Transverse colon (tissue), 4 donors: ENCODE measurements at regions not wholly inside any gene's neighbourhood (a gene's known extent, or its start where the extent isn't known, plus 50 kb on each side); places are given as distances from the start of the nearest gene placed in this dataset.

Experiments used
- DNase-seq: peaks from one replicate; pipeline ENCODE4 v3.0.0-alpha.2; 2019
- H3K27ac ChIP-seq, 4 donors: fragments of 200-600 bp; sonication (generic); 2 replicates each; pipeline ENCODE4 v1.5.1; 2016 to 2018; ENCODE audit warnings: inconsistent platforms in 4 of 4
- H3K27me3 ChIP-seq: fragments of 200-600 bp; sonication (generic); 2 replicates; pipeline ENCODE4 v1.5.1; 2017; ENCODE audit warnings: inconsistent platforms
- H3K36me3 ChIP-seq, 4 donors: fragments of 200-600 bp; sonication (generic); 2 replicates each; pipeline ENCODE4 v1.5.1; 2017 to 2019; ENCODE audit warnings: inconsistent platforms in 4 of 4
- H3K4me1 ChIP-seq, 4 donors: fragments of 200-600 bp; sonication (generic); 2 replicates each; pipeline ENCODE4 v1.5.1; 2017 to 2020; ENCODE audit warnings: inconsistent platforms in 4 of 4
- H3K4me3 ChIP-seq, 4 donors: fragments of 200-600 bp; sonication (generic); 1 replicate in 1 of 4; 2 replicates in 3 of 4; pipeline versions ENCODE4 v1.5.1 to v1.6.1; 2017 to 2019; ENCODE audit warnings: inconsistent platforms in 4 of 4
- H3K9me3 ChIP-seq, 2 donors: fragments of 200-600 bp; sonication (generic); 2 replicates each; pipeline ENCODE4 v1.5.1; 2017 to 2019; ENCODE audit warnings: inconsistent platforms in 2 of 2
- CTCF ChIP-seq, 5 experiments: fragments of 200-600 bp in 3 of 5; fragments of 450-650 bp in 2 of 5; sonication (generic) in 3 of 5; IDR thresholded peaks; 1 replicate in 2 of 5; 2 replicates in 3 of 5; pipeline ENCODE4 v1.5.1; 2016 to 2017; ENCODE audit warnings: antibody characterized with exemption in 5 of 5, inconsistent platforms in 3 of 5, mild to moderate bottlenecking in 2 of 5, moderate library complexity in 1 of 5
- EP300 ChIP-seq: sonication (generic); formaldehyde crosslinking; IDR thresholded peaks from one replicate; pipeline ENCODE4 v1.6.1; 2017; ENCODE audit warnings: antibody characterized with exemption, low read depth
- POLR2A ChIP-seq: fragments of 450-650 bp; IDR thresholded peaks from one replicate; pipeline ENCODE4 v1.6.1; 2016; ENCODE audit warnings: antibody characterized with exemption, mild to moderate bottlenecking, moderate library complexity
- POLR2AphosphoS5 ChIP-seq, 3 donors: sonication (generic); formaldehyde crosslinking; IDR thresholded peaks; one replicate each; pipeline ENCODE4 v1.6.1; 2016; ENCODE audit warnings: antibody characterized with exemption in 3 of 3
- WGBS, 2 donors: methylation state at CpG; one replicate each; pipeline ENCODE4 v1.1.5; 2018; ENCODE audit warnings: low coverage in 1 of 2; 5-methylcytosine and 5-hydroxymethylcytosine counted together
- in situ Hi-C, 4 donors: fragments of 200-750 bp; cut with MboI; loops; one replicate each; pipeline versions ENCODE4 v1.15.0 to v1.15.1; 2017; ENCODE audit warnings: low sequenced_read_pairs in 3 of 4, low pct_ligation_motif_present in 1 of 4, low pct_unique_long_range_greater_than_20kb in 1 of 4
- intact Hi-C: fragments of 100-400 bp; cut with DNase I; formaldehyde crosslinking; loops from one replicate; pipeline ENCODE4 v1.15.1; 2023; ENCODE audit warnings: low total_unique reads

GRCh38 chr5:1961952-1962595 is 79.3 kb upstream of the IRX4 start:
- H3K9me3 ChIP-seq = no peaks in the 10 kb centered on the region
- DNase-seq = no peak
- WGBS, 2 donors = 78 to 80% methylated on average over 12 to 25 of the region's 25 CpGs
- H3K27me3 ChIP-seq = no peaks in the 10 kb centered on the region
- in situ Hi-C loops = no loop called here
- H3K4me3 ChIP-seq = no peak overlapping the region
- intact Hi-C loops = no loop called here
- H3K27ac ChIP-seq = no peak overlapping the region
- no peak for TF ChIP-seq CTCF (IDR thresholded peaks at IDR 0.05)
- no peak for TF ChIP-seq POLR2AphosphoS5 (IDR thresholded peaks at IDR 0.05)
- no peak for TF ChIP-seq EP300
- TF ChIP-seq POLR2A = no peak
- H3K4me1 ChIP-seq = no peaks in the 10 kb centered on the region
- no peaks in the 10 kb centered on the region for H3K36me3 ChIP-seq

- Histone ChIP-seq H3K27me3 (no peaks in the 10 kb centered on the region), H3K4me1 (no peaks in the 10 kb centered on the region), H3K9me3 (no peaks in the 10 kb centered on the region), H3K4me3 (no peak overlapping the region), H3K27ac (no peak overlapping the region), H3K36me3 (no peaks in the 10 kb centered on the region)
- WGBS, 2 donors = 73% methylated on average over 14 of the region's 14 CpGs; no CpG with 5 or more reads in 1 of the 2 donors
- TF ChIP-seq POLR2A = no peak
- no peak for TF ChIP-seq CTCF (IDR thresholded peaks at IDR 0.05)
- TF ChIP-seq EP300 = no peak
- no peak for TF ChIP-seq POLR2AphosphoS5 (IDR thresholded peaks at IDR 0.05)
- intact Hi-C loops = no loop called here
- in situ Hi-C loops = no loop called here
- DNase-seq = no peak
These were observed 78.7 kb upstream of the IRX4 start for GRCh38 chr5:1961304-1961946.

GRCh38 chr5:1960595-1961303 is 78.0 kb upstream of the IRX4 start:
- Histone ChIP-seq H3K9me3 (no peaks in the 10 kb centered on the region), H3K27ac (no peak overlapping the region), H3K27me3 (no peaks in the 10 kb centered on the region), H3K36me3 (no peaks in the 10 kb centered on the region), H3K4me1 (no peaks in the 10 kb centered on the region), H3K4me3 (no peak overlapping the region)
- in situ Hi-C loops (no loop called here), intact Hi-C loops (no loop called here)
- 96 to 100% methylated on average over 1 to 8 of the region's 8 CpGs for WGBS, 2 donors
- no peak for TF ChIP-seq POLR2A
- TF ChIP-seq POLR2AphosphoS5 (IDR thresholded peaks at IDR 0.05) = no peak
- TF ChIP-seq CTCF (IDR thresholded peaks at IDR 0.05) = no peak
- TF ChIP-seq EP300 = no peak
- DNase-seq = no peak

- Histone ChIP-seq H3K9me3 (no peaks in the 10 kb centered on the region), H3K27me3 (no peaks in the 10 kb centered on the region), H3K4me3 (no peak overlapping the region), H3K4me1 (no peaks in the 10 kb centered on the region), H3K27ac (no peak overlapping the region), H3K36me3 (no peaks in the 10 kb centered on the region)
- intact Hi-C loops (no loop called here), in situ Hi-C loops (no loop called here)
- WGBS, 2 donors = 75 to 84% methylated on average over 11 to 27 of the region's 27 CpGs
- no peak for TF ChIP-seq CTCF (IDR thresholded peaks at IDR 0.05)
- no peak for TF ChIP-seq EP300
- TF ChIP-seq POLR2AphosphoS5 (IDR thresholded peaks at IDR 0.05) = no peak
- no peak for TF ChIP-seq POLR2A
- no peak for DNase-seq
These were observed 77.2 kb upstream of the IRX4 start for GRCh38 chr5:1959725-1960581.
